Stomach (tissue), 6 donors: ENCODE measurements at regions not wholly inside any gene's neighbourhood (a gene's known extent, or its start where the extent isn't known, plus 50 kb on each side); places are given as distances from the start of the nearest gene placed in this dataset.

Experiments used
- DNase-seq, 2 donors: peaks; one replicate each; pipeline versions ENCODE4 v3.0.0 to v3.0.0-alpha.2; 2013 to 2019
- H3K27ac ChIP-seq, 5 donors: fragments of 200-600 bp in 4 of 5; sonication (generic) in 4 of 5; one replicate each; pipeline ENCODE4 v1.5.1; 2013 to 2019; ENCODE audit warnings: mild to moderate bottlenecking in 1 of 5, moderate library complexity in 1 of 5
- H3K27me3 ChIP-seq, 3 donors: fragments of 200-600 bp; sonication (generic); one replicate each; pipeline ENCODE4 v1.5.1; 2017 to 2019; ENCODE audit warnings: mixed run types in 1 of 3
- H3K36me3 ChIP-seq, 4 donors: fragments of 200-600 bp; sonication (generic); 1 replicate in 3 of 4; 2 replicates in 1 of 4; pipeline ENCODE4 v1.5.1; 2016 to 2019
- H3K4me1 ChIP-seq, 4 donors: fragments of 200-600 bp; sonication (generic); one replicate each; pipeline ENCODE4 v1.5.1; 2016 to 2019
- H3K4me3 ChIP-seq, 4 donors: fragments of 200-600 bp; sonication (generic) in 3 of 4; one replicate each; pipeline ENCODE4 v1.5.1; 2016 to 2019; ENCODE audit warnings: mild to moderate bottlenecking in 1 of 4
- H3K9me3 ChIP-seq, 4 donors: fragments of 200-600 bp; sonication (generic); one replicate each; pipeline ENCODE4 v1.5.1; 2016 to 2019
- CTCF ChIP-seq, 7 experiments: fragments of 450-650 bp in 4 of 7; fragments of 200-600 bp in 3 of 7; sonication (generic) in 3 of 7; IDR thresholded peaks; one replicate each; pipeline ENCODE4 v1.5.1; 2016 to 2019; ENCODE audit warnings: antibody characterized with exemption in 7 of 7, control low read depth in 2 of 7, mild to moderate bottlenecking in 1 of 7
- EP300 ChIP-seq: sonication (generic); formaldehyde crosslinking; IDR thresholded peaks from one replicate; pipeline ENCODE4 v1.6.1; 2017; ENCODE audit warnings: antibody characterized with exemption
- POLR2A ChIP-seq, 4 donors: fragments of 450-650 bp; IDR thresholded peaks; one replicate each; pipeline ENCODE4 v1.6.1; 2016; ENCODE audit warnings: antibody characterized with exemption in 4 of 4, control low read depth in 2 of 4, mild to moderate bottlenecking in 1 of 4, moderate library complexity in 1 of 4
- POLR2AphosphoS5 ChIP-seq, 3 donors: sonication (generic); formaldehyde crosslinking; IDR thresholded peaks; one replicate each; pipeline ENCODE4 v1.6.1; 2016; ENCODE audit warnings: antibody characterized with exemption in 3 of 3
- intact Hi-C: fragments of 100-400 bp; cut with DNase I; formaldehyde crosslinking; loops from one replicate; pipeline ENCODE4 v1.15.1; 2023; ENCODE audit warnings: low total_unique reads
- donor health status: Bipolar disorder and iron deficiency.

- TF ChIP-seq POLR2AphosphoS5 (IDR thresholded peaks at IDR 0.05): no peak
- TF ChIP-seq POLR2A (IDR thresholded peaks at IDR 0.05): no peak
- no peak for TF ChIP-seq CTCF (IDR thresholded peaks at IDR 0.05)
- no peak for TF ChIP-seq EP300
- H3K4me1 ChIP-seq: peaks cover 0 to 6% (median 0%) of the 10 kb centered on the region in 4 donors
- intact Hi-C loops: no loop called here
These were observed 482.3 kb upstream of the NECTIN3 start for GRCh38 chr3:110589341-110589740.

GRCh38 chr3:110593749-110594148 is 477.9 kb upstream of the NECTIN3 start:
- TF ChIP-seq POLR2AphosphoS5 (IDR thresholded peaks at IDR 0.05) (no peak), CTCF (IDR thresholded peaks at IDR 0.05) (no peak), POLR2A (IDR thresholded peaks at IDR 0.05) (no peak), EP300 (no peak)
- H3K27ac ChIP-seq: no peak overlapping the region
- intact Hi-C loops: no loop called here
- no peak for DNase-seq
- no peaks in the 10 kb centered on the region for H3K27me3 ChIP-seq
- no peaks in the 10 kb centered on the region for H3K36me3 ChIP-seq
- H3K4me3 ChIP-seq: no peak overlapping the region
- H3K9me3 ChIP-seq: peaks cover 4 to 11% (median 8%) of the 10 kb centered on the region in 4 donors
- peaks cover 0 to 6% (median 0%) of the 10 kb centered on the region in 4 donors for H3K4me1 ChIP-seq

More at GRCh38 chr3:110589341-110589740, 482.3 kb upstream of the NECTIN3 start:
- no peak overlapping the region for H3K27ac ChIP-seq
- H3K9me3 ChIP-seq: peaks cover 0 to 1% (median under 1%) of the 10 kb centered on the region in 4 donors
- no peak for DNase-seq
- no peaks in the 10 kb centered on the region for H3K36me3 ChIP-seq
- H3K27me3 ChIP-seq: no peaks in the 10 kb centered on the region
- H3K4me3 ChIP-seq: no peak overlapping the region

- Histone ChIP-seq H3K4me3 (no peak overlapping the region), H3K27ac (no peak overlapping the region), H3K9me3 (peaks cover 4 to 11% (median 8%) of the 10 kb centered on the region in 4 donors), H3K36me3 (no peaks in the 10 kb centered on the region), H3K4me1 (no peaks in the 10 kb centered on the region), H3K27me3 (no peaks in the 10 kb centered on the region)
- DNase-seq: no peak
- intact Hi-C loops: no loop called here
- TF ChIP-seq POLR2A (IDR thresholded peaks at IDR 0.05): no peak
- no peak for TF ChIP-seq EP300
- no peak for TF ChIP-seq CTCF (IDR thresholded peaks at IDR 0.05)
- TF ChIP-seq POLR2AphosphoS5 (IDR thresholded peaks at IDR 0.05): no peak
These were observed 472.6 kb upstream of the NECTIN3 start for GRCh38 chr3:110598847-110599490.

GRCh38 chr3:110608566-110608965 is 463.1 kb upstream of the NECTIN3 start:
- H3K36me3 ChIP-seq: no peaks in the 10 kb centered on the region
- intact Hi-C loops: no loop called here
- H3K27me3 ChIP-seq: no peaks in the 10 kb centered on the region
- H3K9me3 ChIP-seq: no peaks in the 10 kb centered on the region
- H3K27ac ChIP-seq: no peak overlapping the region
- no peak for DNase-seq
- H3K4me3 ChIP-seq: no peak overlapping the region
- H3K4me1 ChIP-seq: no peaks in the 10 kb centered on the region
- TF ChIP-seq POLR2AphosphoS5 (IDR thresholded peaks at IDR 0.05): no peak
- no peak for TF ChIP-seq EP300
- no peak for TF ChIP-seq CTCF (IDR thresholded peaks at IDR 0.05)
- no peak for TF ChIP-seq POLR2A (IDR thresholded peaks at IDR 0.05)
